ENCODE measurements at regions not wholly inside any gene's neighbourhood (a gene's known extent, or its start where the extent isn't known, plus 50 kb on each side); places are given as distances from the start of the nearest gene placed in this dataset.

DNA sequence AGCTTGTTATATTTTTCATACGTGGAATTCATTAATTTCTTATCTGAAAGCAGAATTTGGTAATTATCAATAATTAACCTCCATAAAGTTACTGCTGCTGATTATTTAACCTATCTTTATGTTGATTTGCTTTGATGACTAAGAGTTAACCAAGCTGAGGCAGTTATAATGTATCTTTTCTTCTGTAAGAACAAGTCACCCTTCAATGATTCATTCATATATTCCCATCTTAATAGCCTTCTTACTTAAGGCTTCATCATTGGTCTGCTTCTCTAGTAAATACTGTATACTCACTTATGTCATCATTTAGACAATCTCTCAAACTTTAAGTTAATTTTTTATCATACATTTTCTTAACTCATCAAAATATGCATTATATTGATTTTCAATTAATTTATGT, 592.2 kb downstream of the ANXA1 start:
- no peak for DNase-seq (ENCODE audit: extremely low read depth, insufficient read length)
- Histone ChIP-seq H3K27me3 (replicated peaks; ENCODE audit: control insufficient read depth, insufficient read depth, low read length) (no peaks in the 10 kb centered on the region), H3K36me3 (ENCODE audit: control insufficient read depth, insufficient read depth, low read length) (no peaks in the 10 kb centered on the region), H3K4me3 (replicated peaks; ENCODE audit: low read depth, low read length) (no peak overlapping the region)
- TF ChIP-seq, protein P1, sequence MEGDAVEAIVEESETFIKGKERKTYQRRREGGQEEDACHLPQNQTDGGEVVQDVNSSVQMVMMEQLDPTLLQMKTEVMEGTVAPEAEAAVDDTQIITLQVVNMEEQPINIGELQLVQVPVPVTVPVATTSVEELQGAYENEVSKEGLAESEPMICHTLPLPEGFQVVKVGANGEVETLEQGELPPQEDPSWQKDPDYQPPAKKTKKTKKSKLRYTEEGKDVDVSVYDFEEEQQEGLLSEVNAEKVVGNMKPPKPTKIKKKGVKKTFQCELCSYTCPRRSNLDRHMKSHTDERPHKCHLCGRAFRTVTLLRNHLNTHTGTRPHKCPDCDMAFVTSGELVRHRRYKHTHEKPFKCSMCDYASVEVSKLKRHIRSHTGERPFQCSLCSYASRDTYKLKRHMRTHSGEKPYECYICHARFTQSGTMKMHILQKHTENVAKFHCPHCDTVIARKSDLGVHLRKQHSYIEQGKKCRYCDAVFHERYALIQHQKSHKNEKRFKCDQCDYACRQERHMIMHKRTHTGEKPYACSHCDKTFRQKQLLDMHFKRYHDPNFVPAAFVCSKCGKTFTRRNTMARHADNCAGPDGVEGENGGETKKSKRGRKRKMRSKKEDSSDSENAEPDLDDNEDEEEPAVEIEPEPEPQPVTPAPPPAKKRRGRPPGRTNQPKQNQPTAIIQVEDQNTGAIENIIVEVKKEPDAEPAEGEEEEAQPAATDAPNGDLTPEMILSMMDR (IDR thresholded peaks at IDR 0.05; ENCODE audit: insufficient read depth, low read length, poor library complexity, severe bottlenecking): no peak

DNA sequence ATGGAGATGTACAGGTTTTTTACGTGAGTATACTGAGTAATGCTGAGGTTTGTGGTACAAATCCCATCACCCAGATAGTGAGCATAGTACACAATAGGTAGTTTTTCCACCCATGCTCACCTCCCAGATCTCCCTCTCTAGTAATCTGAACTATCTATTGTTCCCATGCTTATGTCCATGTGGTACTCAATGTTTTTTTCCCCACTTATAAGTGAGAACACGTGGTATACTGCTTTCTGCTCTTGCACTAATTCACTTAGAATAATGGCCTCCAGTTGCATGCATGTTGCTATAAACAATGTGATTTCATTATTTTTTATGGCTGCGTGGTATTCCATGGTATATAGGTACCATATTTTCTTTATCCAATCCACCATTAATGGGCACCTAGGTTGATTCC, 593.9 kb downstream of the ANXA1 start:
- H3K4me3 ChIP-seq (replicated peaks; ENCODE audit: low read depth, low read length): no peak overlapping the region
- no peaks in the 10 kb centered on the region for H3K36me3 ChIP-seq (ENCODE audit: control insufficient read depth, insufficient read depth, low read length)
- H3K27me3 ChIP-seq (replicated peaks; ENCODE audit: control insufficient read depth, insufficient read depth, low read length): no peaks in the 10 kb centered on the region
- TF ChIP-seq, protein P1 (IDR thresholded peaks at IDR 0.05; ENCODE audit: insufficient read depth, low read length, poor library complexity, severe bottlenecking): no peak
- DNase-seq (ENCODE audit: extremely low read depth, insufficient read length): no peak

DNA sequence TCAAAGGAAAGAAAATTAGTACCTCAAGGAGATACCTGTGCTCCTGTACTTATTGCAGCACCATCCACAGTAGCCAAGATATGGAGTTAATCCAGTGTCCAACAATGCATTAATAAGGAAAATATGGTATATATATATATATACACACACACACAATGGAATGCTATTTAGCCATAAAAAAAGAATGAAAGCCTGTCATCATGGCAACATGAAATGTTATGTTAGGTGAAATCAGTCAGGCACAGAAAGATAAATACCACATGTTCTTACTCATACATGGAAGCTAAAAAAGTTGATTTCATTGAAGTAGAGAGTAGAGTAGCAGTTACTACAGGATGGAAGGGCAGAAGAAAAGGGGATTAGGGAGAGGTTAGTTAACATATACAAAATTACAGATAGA, 601.5 kb downstream of the ANXA1 start:
- TF ChIP-seq, protein P1 (IDR thresholded peaks at IDR 0.05; ENCODE audit: insufficient read depth, low read length, poor library complexity, severe bottlenecking): no peak
- H3K27me3 ChIP-seq (replicated peaks; ENCODE audit: control insufficient read depth, insufficient read depth, low read length): no peaks in the 10 kb centered on the region
- no peak overlapping the region for H3K4me3 ChIP-seq (replicated peaks; ENCODE audit: low read depth, low read length)
- H3K36me3 ChIP-seq (ENCODE audit: control insufficient read depth, insufficient read depth, low read length): no peaks in the 10 kb centered on the region
- no peak for DNase-seq (ENCODE audit: extremely low read depth, insufficient read length)

DNA sequence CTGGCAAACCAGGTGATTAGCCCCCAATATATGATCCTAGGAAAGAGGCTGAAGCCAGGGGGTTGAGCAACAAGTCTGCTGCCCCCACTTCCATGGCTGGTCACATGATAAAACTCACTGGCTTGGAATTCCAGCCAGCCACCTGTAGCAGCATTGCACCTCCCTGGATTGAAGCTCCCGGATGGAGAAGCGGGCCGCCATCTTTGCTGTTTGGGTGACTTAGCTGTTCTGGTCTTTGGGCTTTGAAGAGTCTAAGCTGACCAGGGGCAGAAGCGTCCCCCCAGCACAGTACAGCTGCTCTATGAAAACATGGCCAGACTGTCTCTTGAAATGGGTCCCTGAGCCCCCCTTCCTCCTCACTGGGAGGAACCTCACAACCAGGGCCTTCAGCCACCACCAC, 610.2 kb downstream of the ANXA1 start:
- Histone ChIP-seq H3K4me3 (replicated peaks; ENCODE audit: low read depth, low read length) (no peak overlapping the region), H3K27me3 (replicated peaks; ENCODE audit: control insufficient read depth, insufficient read depth, low read length) (no peaks in the 10 kb centered on the region), H3K36me3 (ENCODE audit: control insufficient read depth, insufficient read depth, low read length) (no peaks in the 10 kb centered on the region)
- no peak for DNase-seq (ENCODE audit: extremely low read depth, insufficient read length)
- TF ChIP-seq, protein P1 (IDR thresholded peaks at IDR 0.05; ENCODE audit: insufficient read depth, low read length, poor library complexity, severe bottlenecking): no peak

DNA sequence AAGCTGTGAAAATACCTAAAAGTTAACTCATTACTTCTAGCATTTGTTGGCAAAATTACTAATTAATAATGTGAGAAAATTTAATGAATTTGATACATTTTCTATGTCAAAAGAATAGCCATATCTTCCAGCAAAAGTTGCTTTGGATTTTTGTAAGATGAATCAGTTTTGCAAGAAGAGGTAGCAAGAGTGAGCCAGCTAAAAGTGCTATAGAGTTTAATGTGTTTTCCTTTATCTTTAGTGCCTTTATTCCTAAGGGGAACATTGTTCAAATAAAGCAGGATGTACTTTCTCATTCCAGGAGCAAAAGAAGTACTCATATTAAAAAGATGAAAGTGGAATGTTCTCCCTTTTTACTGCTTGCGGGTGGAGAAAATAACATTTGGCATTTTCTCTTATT, 622.2 kb downstream of the ANXA1 start:
- H3K27me3 ChIP-seq (replicated peaks; ENCODE audit: control insufficient read depth, insufficient read depth, low read length): no peaks in the 10 kb centered on the region
- TF ChIP-seq, protein P1 (IDR thresholded peaks at IDR 0.05; ENCODE audit: insufficient read depth, low read length, poor library complexity, severe bottlenecking): no peak
- no peak for DNase-seq (ENCODE audit: extremely low read depth, insufficient read length)
- no peaks in the 10 kb centered on the region for H3K36me3 ChIP-seq (ENCODE audit: control insufficient read depth, insufficient read depth, low read length)
- H3K4me3 ChIP-seq (replicated peaks; ENCODE audit: low read depth, low read length): no peak overlapping the region

DNA sequence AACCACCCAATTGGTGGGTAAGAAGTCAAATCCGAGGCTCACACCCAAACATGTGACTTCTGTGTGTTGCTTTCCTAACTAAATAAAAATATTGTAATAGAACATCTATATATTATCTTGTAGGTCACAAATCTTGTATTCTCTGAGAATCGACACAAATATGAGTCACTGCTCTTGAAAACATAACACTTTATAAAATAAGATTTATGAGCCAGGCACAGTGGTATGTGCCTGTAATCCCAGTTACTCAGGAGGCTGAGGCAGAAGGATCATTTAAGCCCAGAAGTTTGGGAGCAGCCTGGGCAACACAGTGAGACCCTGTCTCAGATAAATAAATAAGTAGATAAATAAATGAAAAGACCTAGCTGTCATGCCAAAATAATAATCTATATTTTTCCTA, 624.1 kb downstream of the ANXA1 start:
- TF ChIP-seq, protein P1 (IDR thresholded peaks at IDR 0.05; ENCODE audit: insufficient read depth, low read length, poor library complexity, severe bottlenecking): no peak
- H3K4me3 ChIP-seq (replicated peaks; ENCODE audit: low read depth, low read length): no peak overlapping the region
- H3K36me3 ChIP-seq (ENCODE audit: control insufficient read depth, insufficient read depth, low read length): no peaks in the 10 kb centered on the region
- no peaks in the 10 kb centered on the region for H3K27me3 ChIP-seq (replicated peaks; ENCODE audit: control insufficient read depth, insufficient read depth, low read length)
- no peak for DNase-seq (ENCODE audit: extremely low read depth, insufficient read length)

Data from GM06990 (cell line).